ENCODE measurements at regions not wholly inside any gene's neighbourhood (a gene's known extent, or its start where the extent isn't known, plus 50 kb on each side); places are given as distances from the start of the nearest gene placed in this dataset.

- TF ChIP-seq CTCF (IDR thresholded peaks at IDR 0.05): no peak
- TF ChIP-seq POLR2A (IDR thresholded peaks at IDR 0.05): no peak
Observed at GRCh38 chr3:159147813-159148212, 346.0 kb downstream of the MFSD1 start.
